H9 (cell line): ENCODE measurements at regions not wholly inside any gene's neighbourhood (a gene's known extent, or its start where the extent isn't known, plus 50 kb on each side); places are given as distances from the start of the nearest gene placed in this dataset.

Source experiments
- DNase-seq: peaks from one replicate; pipeline ENCODE4 v3.0.0-alpha.2; 2017
- H2AFZ ChIP-seq: one replicate; pipeline ENCODE4 v1.6.1; 2013; ENCODE audit warnings: mild to moderate bottlenecking, low read length, control low read depth, moderate library complexity
- H2AK5ac ChIP-seq: 2 replicates; pipeline ENCODE4 v1.6.1; 2013; ENCODE audit warnings: low read length, control low read depth, mixed read lengths; ENCODE audit not compliant: insufficient read length
- H2BK120ac ChIP-seq: one replicate; pipeline ENCODE4 v1.6.1; 2013; ENCODE audit warnings: low read depth, mild to moderate bottlenecking, low read length, control low read depth, inconsistent platforms; ENCODE audit not compliant: poor library complexity, severe bottlenecking
- H2BK12ac ChIP-seq: 2 replicates; pipeline ENCODE4 v1.6.1; 2013; ENCODE audit warnings: low read length, control low read depth, mixed read lengths, low read depth; ENCODE audit not compliant: insufficient read length
- H2BK15ac ChIP-seq: 2 replicates; pipeline ENCODE4 v1.6.1; 2013; ENCODE audit warnings: low read depth, low read length, control low read depth
- H2BK20ac ChIP-seq: one replicate; pipeline ENCODE4 v1.6.1; 2013; ENCODE audit warnings: low read depth, mild to moderate bottlenecking, low read length, control low read depth, inconsistent platforms; ENCODE audit not compliant: poor library complexity, severe bottlenecking
- H2BK5ac ChIP-seq: 2 replicates; pipeline ENCODE4 v1.6.1; 2013; ENCODE audit warnings: low read length, control low read depth, mixed read lengths; ENCODE audit not compliant: insufficient read length
- H3K14ac ChIP-seq: 2 replicates; pipeline ENCODE4 v1.6.1; 2013; ENCODE audit warnings: low read length, control low read depth; ENCODE audit not compliant: insufficient read depth
- H3K18ac ChIP-seq: 2 replicates; pipeline ENCODE4 v1.6.1; 2013; ENCODE audit warnings: low read depth, mild to moderate bottlenecking, mixed read lengths, low read length, control low read depth; ENCODE audit not compliant: insufficient read length
- H3K23ac ChIP-seq: 2 replicates; pipeline ENCODE4 v1.6.1; 2013; ENCODE audit warnings: low read length, control low read depth, mixed read lengths, low read depth; ENCODE audit not compliant: insufficient read length
- H3K23me2 ChIP-seq: 2 replicates; pipeline ENCODE4 v1.6.1; 2013; ENCODE audit warnings: low read depth, mild to moderate bottlenecking, mixed read lengths, low read length, control low read depth; ENCODE audit not compliant: insufficient read length, poor library complexity, severe bottlenecking
- H3K27ac ChIP-seq: 2 replicates; pipeline ENCODE4 v1.5.1; 2013; ENCODE audit warnings: low read length, control low read depth, mixed read lengths, low read depth; ENCODE audit not compliant: insufficient read length
- H3K27me3 ChIP-seq: 2 replicates; pipeline ENCODE4 v1.6.1; 2013; ENCODE audit warnings: low read length, control low read depth, inconsistent platforms; ENCODE audit not compliant: insufficient read depth
- H3K4ac ChIP-seq: 2 replicates; pipeline ENCODE4 v1.6.1; 2013; ENCODE audit warnings: low read depth, mild to moderate bottlenecking, control low read depth, inconsistent platforms, low read length, moderate library complexity
- H3K4me1 ChIP-seq: 2 replicates; pipeline ENCODE4 v1.6.1; 2013; ENCODE audit warnings: low read length, control low read depth, inconsistent platforms; ENCODE audit not compliant: insufficient read depth
- H3K4me2 ChIP-seq: 2 replicates; pipeline ENCODE4 v1.6.1; 2013; ENCODE audit warnings: low read length, control low read depth, mixed read lengths; ENCODE audit not compliant: insufficient read length, insufficient read depth
- H3K56ac ChIP-seq: 2 replicates; pipeline ENCODE4 v1.6.1; 2013; ENCODE audit warnings: low read depth, mild to moderate bottlenecking, mixed read lengths, low read length, control low read depth; ENCODE audit not compliant: insufficient read length
- H3K79me1 ChIP-seq: 2 replicates; pipeline ENCODE4 v1.6.1; 2013; ENCODE audit warnings: low read depth, mild to moderate bottlenecking, moderate library complexity, low read length, control low read depth, inconsistent platforms; ENCODE audit not compliant: insufficient read depth, poor library complexity, severe bottlenecking
- H3K79me2 ChIP-seq: 2 replicates; pipeline ENCODE4 v1.6.1; 2013; ENCODE audit warnings: low read length, control low read depth, inconsistent platforms; ENCODE audit not compliant: insufficient read depth
- H3K9ac ChIP-seq: 2 replicates; pipeline ENCODE4 v1.6.1; 2013; ENCODE audit warnings: low read length, control low read depth, mixed read lengths; ENCODE audit not compliant: insufficient read length; ENCODE audit errors: extremely low read depth
- H3K9me3 ChIP-seq: one replicate; pipeline ENCODE4 v1.6.1; 2013; ENCODE audit warnings: low read depth, low read length, inconsistent platforms; ENCODE audit not compliant: control insufficient read depth
- H3T11ph ChIP-seq: one replicate; pipeline ENCODE4 v1.6.1; 2013; ENCODE audit warnings: mild to moderate bottlenecking, low read length, control low read depth, inconsistent platforms
- H4K20me1 ChIP-seq: one replicate; pipeline ENCODE4 v1.6.1; 2013; ENCODE audit not compliant: control insufficient read depth, insufficient read length, insufficient read depth
- H4K5ac ChIP-seq: 2 replicates; pipeline ENCODE4 v1.6.1; 2013; ENCODE audit warnings: low read depth, mild to moderate bottlenecking, mixed read lengths, low read length, control low read depth; ENCODE audit not compliant: insufficient read length
- H4K8ac ChIP-seq: replicated peaks from 2 replicates; pipeline ENCODE4 v1.6.1; 2013; ENCODE audit warnings: low read length, control low read depth, mixed read lengths, low read depth; ENCODE audit not compliant: insufficient read length
- H4K91ac ChIP-seq: 2 replicates; pipeline ENCODE4 v1.6.1; 2013; ENCODE audit warnings: low read depth, mild to moderate bottlenecking, moderate library complexity, mixed read lengths, low read length, control low read depth; ENCODE audit not compliant: insufficient read length
- H3K27ac Mint-ChIP-seq, 3 experiments: 2 replicates in 2 of 3; 3 replicates in 1 of 3; pipeline ENCODE4 v1.8.0; 2020 to 2021; ENCODE audit warnings: mixed read lengths in 3 of 3, mild to moderate bottlenecking in 1 of 3, moderate library complexity in 1 of 3
- H3K27me3 Mint-ChIP-seq: 2 replicates; pipeline ENCODE4 v1.8.0; 2021; ENCODE audit warnings: low read depth, mild to moderate bottlenecking, moderate library complexity, mixed read lengths
- H3K36me3 Mint-ChIP-seq, 3 experiments: 2 replicates in 2 of 3; 3 replicates in 1 of 3; pipeline ENCODE4 v1.8.0; 2020 to 2021; ENCODE audit warnings: low read depth in 3 of 3, mixed read lengths in 3 of 3; ENCODE audit not compliant: insufficient read depth in 1 of 3
- H3K4me1 Mint-ChIP-seq, 2 experiments: 2 replicates each; pipeline ENCODE4 v1.8.0; 2020; ENCODE audit warnings: mixed read lengths in 2 of 2
- H3K4me3 Mint-ChIP-seq, 2 experiments: 2 replicates in 1 of 2; 3 replicates in 1 of 2; pipeline ENCODE4 v1.8.0; 2020 to 2021; ENCODE audit warnings: mild to moderate bottlenecking in 2 of 2, mixed read lengths in 2 of 2, moderate library complexity in 1 of 2
- H3K9me3 Mint-ChIP-seq, 2 experiments: 2 replicates in 1 of 2; 3 replicates in 1 of 2; pipeline ENCODE4 v1.8.0; 2020; ENCODE audit warnings: mild to moderate bottlenecking in 2 of 2, mixed read lengths in 2 of 2, moderate library complexity in 1 of 2
- CTCF ChIP-seq: fragments of 200-600 bp; sonication (generic); conservative IDR thresholded peaks from 3 replicates; pipeline ENCODE4 v1.8.0; 2021; ENCODE audit warnings: antibody characterized with exemption, mild to moderate bottlenecking
- WGBS: extraction: QIAGEN DNeasy Blood & Tissue Kit; methylation state at CpG from one replicate; pipeline ENCODE4 v1.1.7; 2013; ENCODE audit warnings: missing lambda C conversion rate, low lambda C conversion rate, mixed read lengths; ENCODE audit not compliant: insufficient read length; ENCODE audit errors: extremely low coverage; 5-methylcytosine and 5-hydroxymethylcytosine counted together

GRCh38 chr7:112654322-112655216, 135.6 kb downstream of the TMEM168 start:
- Histone ChIP-seq H3K14ac (no peak overlapping the region; the same call in 1 of the 2 replicates), H3K23ac (no peak overlapping the region), H4K20me1 (no peaks in the 10 kb centered on the region), H3K4me1 (no peaks in the 10 kb centered on the region), H3K27me3 (no peaks in the 10 kb centered on the region), H3K79me2 (no peaks in the 10 kb centered on the region), H3K9me3 (no peaks in the 10 kb centered on the region), H3K9ac (no peak overlapping the region), H3K4ac (no peak overlapping the region), H3K4me2 (no peak overlapping the region), H2AFZ (no peak overlapping the region), H3K18ac (no peak overlapping the region), H3K23me2 (no peaks in the 10 kb centered on the region), H2BK12ac (no peak overlapping the region), H3K27ac (no peak overlapping the region), H2BK15ac (no peak overlapping the region), H3K56ac (no peak overlapping the region), H2BK5ac (no peak overlapping the region), H2BK120ac (no peak overlapping the region), H2BK20ac (no peak overlapping the region), H4K5ac (no peak overlapping the region), H3K79me1 (no peaks in the 10 kb centered on the region), H4K91ac (no peak overlapping the region), H3T11ph (no peak overlapping the region), H2AK5ac (no peak overlapping the region), H4K8ac (no peak overlapping the region)
- H3K36me3 Mint-ChIP-seq, result peaks cover 0 to 3% (median 2%) of the 10 kb centered on the region in 3 experiments; a peak in 3 of 7 replicates
- H3K9me3 Mint-ChIP-seq, result peaks cover 0 to 3% of the 10 kb centered on the region in 2 experiments; a peak in 3 of 5 replicates
- WGBS, result no CpG with 5 or more reads among the region's 4 CpGs
- peak overlapping the region in 1 of 3 experiments; percentile 44; a peak in 1 of 7 replicates for H3K27ac Mint-ChIP-seq
- DNase-seq, result no peak
- no peak for TF ChIP-seq CTCF
- peaks cover 0 to 4% of the 10 kb centered on the region in 2 experiments; a peak in 2 of 4 replicates for H3K4me1 Mint-ChIP-seq
- no peak overlapping the region for H3K4me3 Mint-ChIP-seq
- H3K27me3 Mint-ChIP-seq, result no peaks in the 10 kb centered on the region
